ENCODE measurements at regions not wholly inside any gene's neighbourhood (a gene's known extent, or its start where the extent isn't known, plus 50 kb on each side); places are given as distances from the start of the nearest gene placed in this dataset.
"Not testable (repeated sequence)": the region's sequence is repeated elsewhere in the genome, so short reads cannot be mapped to it uniquely, and the experiment has no call there.

- not testable (repeated sequence) for TF ChIP-seq CTCF (conservative IDR thresholded peaks at IDR 0.05; ENCODE audit: low read length); EZH2phosphoT487 (IDR thresholded peaks at IDR 0.05; ENCODE audit: borderline replicate concordance, low read depth, low read length)
Observed at GRCh38 chr3:192968901-192969300, 51.2 kb upstream of the MB21D2 start.

Data from OCI-LY7 (cell line).